ENCODE measurements at regions not wholly inside any gene's neighbourhood (a gene's known extent, or its start where the extent isn't known, plus 50 kb on each side); places are given as distances from the start of the nearest gene placed in this dataset.

- H3K27ac Mint-ChIP-seq, result no peak overlapping the region
- Histone ChIP-seq H3K27ac (ENCODE audit: low read depth) (no peak overlapping the region), H2AFZ (peak overlapping the region; percentile 7; the same call in 1 of the 2 replicates), H3F3A (replicated peaks; ENCODE audit: low read depth) (no peaks in the 10 kb centered on the region), H4K20me1 (replicated peaks; ENCODE audit: insufficient read depth) (no peaks in the 10 kb centered on the region), H3K4me1 (ENCODE audit: insufficient read depth) (no peaks in the 10 kb centered on the region), H3K27me3 (ENCODE audit: insufficient read depth) (no peaks in the 10 kb centered on the region), H3K4me3 (no peak overlapping the region), H3K79me2 (replicated peaks; ENCODE audit: insufficient read depth) (no peaks in the 10 kb centered on the region), H3K36me3 (ENCODE audit: insufficient read depth) (no peaks in the 10 kb centered on the region), H3K4me2 (no peak overlapping the region), H3K9me2 (ENCODE audit: insufficient read depth) (no peaks in the 10 kb centered on the region)
- no peaks in the 10 kb centered on the region for H3K9me3 Mint-ChIP-seq
- TF ChIP-seq REST (IDR thresholded peaks at IDR 0.05; ENCODE audit: unreplicated experiment), result no peak
- no peak for TF ChIP-seq STAT1 (IDR thresholded peaks at IDR 0.05; ENCODE audit: unreplicated experiment)
- TF ChIP-seq POLR2AphosphoS5 (IDR thresholded peaks at IDR 0.05; ENCODE audit: low read depth), result no peak
- no peak for TF ChIP-seq ZNF331 (CRISPR knock-in tag; IDR thresholded peaks at IDR 0.05; ENCODE audit: low read depth)
- no peak for TF ChIP-seq EZH2phosphoT487 (IDR thresholded peaks at IDR 0.05; ENCODE audit: unreplicated experiment)
- no peak for TF ChIP-seq CTCF (conservative IDR thresholded peaks at IDR 0.05; ENCODE audit: low read depth in 2 of 2)
- no peak for TF ChIP-seq ZNF462 (CRISPR knock-in tag; IDR thresholded peaks at IDR 0.05)
- no peak for TF ChIP-seq NANOG (IDR thresholded peaks at IDR 0.05; ENCODE audit: borderline replicate concordance)
- TF ChIP-seq ZNF114 (CRISPR knock-in tag; IDR thresholded peaks at IDR 0.05), result no peak
- TF ChIP-seq JUNB (IDR thresholded peaks at IDR 0.05; ENCODE audit: unreplicated experiment), result no peak
- no peak for TF ChIP-seq ETS1 (IDR thresholded peaks at IDR 0.05)
- no peak for TF ChIP-seq EZH2 (IDR thresholded peaks at IDR 0.05; ENCODE audit: low read depth, unreplicated experiment)
- no peak for TF ChIP-seq CREB1 (CRISPR knock-in tag; IDR thresholded peaks at IDR 0.05; ENCODE audit: low read depth)
- no peak for ATAC-seq
- no peak for DNase-seq (ENCODE audit: low spot score)
- no peak overlapping the region for H3K4me3 Mint-ChIP-seq
- no peaks in the 10 kb centered on the region for H3K4me1 Mint-ChIP-seq
- no peaks in the 10 kb centered on the region for H3K36me3 Mint-ChIP-seq (ENCODE audit: low read depth)
- H3K27me3 Mint-ChIP-seq (ENCODE audit: insufficient read depth, low read depth, poor library complexity), result no peaks in the 10 kb centered on the region
Measured at GRCh38 chr13:48817166-48817802, 158.4 kb upstream of the FNDC3A start.
